ENCODE measurements at regions not wholly inside any gene's neighbourhood (a gene's known extent, or its start where the extent isn't known, plus 50 kb on each side); places are given as distances from the start of the nearest gene placed in this dataset.

GRCh38 chr14:96727491-96727890 lies 69.7 kb upstream of the VRK1 start:
- TF ChIP-seq CTCF (IDR thresholded peaks at IDR 0.05; ENCODE audit: poor library complexity) (no peak), EZH2 (IDR thresholded peaks at IDR 0.05; ENCODE audit: borderline replicate concordance) (no peak), EZH2phosphoT487 (IDR thresholded peaks at IDR 0.05; ENCODE audit: low read depth, severe bottlenecking, unreplicated experiment) (no peak)

Data from hepatocyte (in vitro differentiated cells).